HepG2 (cell line): ENCODE measurements at regions not wholly inside any gene's neighbourhood (a gene's known extent, or its start where the extent isn't known, plus 50 kb on each side); places are given as distances from the start of the nearest gene placed in this dataset.

Experiments used
- ATAC-seq: fragments of 200-7000 bp; cut with Tn5 transposase; 3 replicates; pipeline ENCODE4 v1.9.1; 2020; ENCODE audit warnings: mild to moderate bottlenecking, moderate library complexity
- BruUV-seq: library from RNA; stranded (reverse); fragments of 400-500 nt; replicated peaks from 2 replicates; lab custom pipeline; 2021; lab: Mats Ljungman, UMichigan
- CTCF ChIA-PET: fragments of 300-600 bp; formaldehyde crosslinking; extraction: SDS; loops from one replicate; lab custom pipeline; 2021; ENCODE audit warnings: low total read pairs, inconsistent platforms, low intra/inter-chr PET ratio; lab: Yijun Ruan, JAX
- POLR2A ChIA-PET: fragments of 350-600 bp; sonication (Branson Sonifier 250); formaldehyde crosslinking; loops from one replicate; lab custom pipeline; 2020; ENCODE audit warnings: antibody characterized with exemption, inconsistent platforms; lab: Yijun Ruan, JAX
- DNase-seq: peaks from one replicate; pipeline ENCODE4 v3.0.0-alpha.2; 2015; ENCODE audit warnings: low spot score
- FAIRE-seq: peaks from 3 replicates; lab custom pipeline; 2011; peaks lifted over from hg19 to GRCh38; lab: Jason Lieb, UNC
- H2AFZ ChIP-seq: one replicate; pipeline ENCODE4 v1.6.1; 2011; ENCODE audit warnings: low read length, inconsistent platforms
- H3K27ac ChIP-seq: fragments of 300-600 bp; 3 replicates; pipeline ENCODE4 v1.8.0; 2011; ENCODE audit warnings: mixed run types, mild to moderate bottlenecking, mixed read lengths, low read length, inconsistent platforms; ENCODE audit not compliant: insufficient read depth; ENCODE audit errors: extremely low read length
- H3K27me3 ChIP-seq, 2 experiments: fragments of 200-600 bp in 1 of 2; 2 replicates in 1 of 2; 3 replicates in 1 of 2; pipeline versions ENCODE4 v1.6.0 to v1.8.0; 2011; ENCODE audit warnings: low read length in 2 of 2, mild to moderate bottlenecking in 2 of 2, moderate library complexity in 2 of 2, inconsistent platforms in 1 of 2; ENCODE audit not compliant: insufficient read depth in 2 of 2, control insufficient read depth in 1 of 2
- H3K36me3 ChIP-seq, 2 experiments: fragments of 200-600 bp in 1 of 2; replicated peaks in 1 of 2; 2 replicates in 1 of 2; 3 replicates in 1 of 2; pipeline versions ENCODE4 v1.5.1 to v1.8.0; 2011; ENCODE audit warnings: low read length in 2 of 2, inconsistent platforms in 1 of 2; ENCODE audit not compliant: insufficient read depth in 2 of 2, control insufficient read depth in 1 of 2
- H3K4me1 ChIP-seq: 2 replicates; pipeline ENCODE4 v1.5.1; 2012; ENCODE audit warnings: low read length, inconsistent platforms; ENCODE audit not compliant: insufficient read depth
- H3K4me2 ChIP-seq: 2 replicates; pipeline ENCODE4 v1.6.0; 2011; ENCODE audit warnings: low read depth, low read length, inconsistent platforms
- H3K4me3 ChIP-seq, 3 experiments: fragments of 200-600 bp in 1 of 3; sonication (generic), shearing (Covaris generic) in 1 of 3; replicated peaks in 1 of 3; 2 replicates each; pipeline ENCODE4 v1.5.1; 2011 to 2016; ENCODE audit warnings: low read length in 3 of 3, inconsistent platforms in 2 of 3, low read depth in 2 of 3, mild to moderate bottlenecking in 2 of 3, control low read depth in 1 of 3, mixed read lengths in 1 of 3; ENCODE audit not compliant: insufficient read depth in 1 of 3
- H3K79me2 ChIP-seq: one replicate; pipeline ENCODE4 v1.6.1; 2011; ENCODE audit warnings: low read length, inconsistent platforms; ENCODE audit not compliant: insufficient read depth
- H3K9ac ChIP-seq: 2 replicates; pipeline ENCODE4 v1.6.0; 2011; ENCODE audit warnings: mild to moderate bottlenecking, low read depth, low read length, inconsistent platforms; ENCODE audit not compliant: insufficient read depth
- H3K9me3 ChIP-seq: 2 replicates; pipeline ENCODE4 v1.5.1; 2012; ENCODE audit warnings: mild to moderate bottlenecking, low read length
- H4K20me1 ChIP-seq: 2 replicates; pipeline ENCODE4 v1.6.0; 2011; ENCODE audit warnings: inconsistent platforms, mild to moderate bottlenecking, low read length, moderate library complexity; ENCODE audit not compliant: insufficient read depth
- HCFC1 ChIP-seq: fragments of 150-350 bp; IDR thresholded peaks from 2 replicates; pipeline ENCODE4 v1.6.1; 2014; ENCODE audit warnings: low read depth, low read length
- STAT5B ChIP-seq: sonication (generic); formaldehyde crosslinking; IDR thresholded peaks from 2 replicates; pipeline ENCODE4 v1.4.0; 2020; ENCODE audit warnings: missing genetic modification reagents
- ZNF136 ChIP-seq: sonication (generic); formaldehyde crosslinking; IDR thresholded peaks from 2 replicates; pipeline ENCODE4 v1.8.1; 2022; ENCODE audit warnings: low read depth, mild to moderate bottlenecking, moderate library complexity, missing genetic modification reagents
- WGBS: methylation state at CpG from one replicate; pipeline ENCODE4 v1.1.6; 2017; ENCODE audit warnings: low lambda C conversion rate; 5-methylcytosine and 5-hydroxymethylcytosine counted together
- in situ Hi-C: cut with HindIII; loops from 2 replicates; pipeline ENCODE4 v1.10.0; 2017; ENCODE audit warnings: low pct_unique_long_range_greater_than_20kb; ENCODE audit not compliant: extremely low pct_ligation_motif_present
- intact Hi-C: fragments of 100-400 bp; cut with micrococcal nuclease; formaldehyde crosslinking; loops from one replicate; pipeline ENCODE4 v1.10.0; 2022; ENCODE audit not compliant: unreplicated experiment
- TF ChIP-seq, protein P1 (sequence below): sonication (generic); formaldehyde crosslinking; IDR thresholded peaks from 2 replicates; pipeline ENCODE4 v1.5.0; 2020; ENCODE audit warnings: mild to moderate bottlenecking, missing genetic modification reagents

DNA sequence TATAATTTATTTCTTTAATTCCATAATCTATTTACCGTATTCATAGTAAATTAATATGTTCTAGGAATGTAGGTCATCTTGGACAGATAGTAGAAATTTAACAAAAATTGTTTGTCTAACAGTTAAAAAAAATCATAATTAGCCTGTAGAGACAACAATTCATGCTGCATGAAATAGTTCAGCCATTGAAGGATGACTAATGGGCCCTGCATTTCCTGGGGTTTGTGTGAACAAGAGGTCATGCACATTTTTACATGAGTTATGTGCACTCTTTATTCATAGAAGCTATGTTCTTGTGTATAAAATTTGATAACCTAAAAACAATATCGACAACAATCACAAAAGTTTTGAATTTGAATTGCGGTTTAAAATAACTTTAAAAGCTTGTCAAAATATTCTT is 1663.6 kb downstream of the SUCLG1 start (continued):
- TF ChIP-seq, protein P1, sequence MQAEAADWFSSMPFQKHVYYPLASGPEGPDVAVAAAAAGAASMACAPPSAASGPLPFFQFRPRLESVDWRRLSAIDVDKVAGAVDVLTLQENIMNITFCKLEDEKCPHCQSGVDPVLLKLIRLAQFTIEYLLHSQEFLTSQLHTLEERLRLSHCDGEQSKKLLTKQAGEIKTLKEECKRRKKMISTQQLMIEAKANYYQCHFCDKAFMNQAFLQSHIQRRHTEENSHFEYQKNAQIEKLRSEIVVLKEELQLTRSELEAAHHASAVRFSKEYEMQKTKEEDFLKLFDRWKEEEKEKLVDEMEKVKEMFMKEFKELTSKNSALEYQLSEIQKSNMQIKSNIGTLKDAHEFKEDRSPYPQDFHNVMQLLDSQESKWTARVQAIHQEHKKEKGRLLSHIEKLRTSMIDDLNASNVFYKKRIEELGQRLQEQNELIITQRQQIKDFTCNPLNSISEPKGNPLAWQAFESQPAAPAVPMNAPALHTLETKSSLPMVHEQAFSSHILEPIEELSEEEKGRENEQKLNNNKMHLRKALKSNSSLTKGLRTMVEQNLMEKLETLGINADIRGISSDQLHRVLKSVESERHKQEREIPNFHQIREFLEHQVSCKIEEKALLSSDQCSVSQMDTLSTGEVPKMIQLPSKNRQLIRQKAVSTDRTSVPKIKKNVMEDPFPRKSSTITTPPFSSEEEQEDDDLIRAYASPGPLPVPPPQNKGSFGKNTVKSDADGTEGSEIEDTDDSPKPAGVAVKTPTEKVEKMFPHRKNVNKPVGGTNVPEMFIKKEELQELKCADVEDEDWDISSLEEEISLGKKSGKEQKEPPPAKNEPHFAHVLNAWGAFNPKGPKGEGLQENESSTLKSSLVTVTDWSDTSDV (CRISPR knock-in tag), result no peak

DNA sequence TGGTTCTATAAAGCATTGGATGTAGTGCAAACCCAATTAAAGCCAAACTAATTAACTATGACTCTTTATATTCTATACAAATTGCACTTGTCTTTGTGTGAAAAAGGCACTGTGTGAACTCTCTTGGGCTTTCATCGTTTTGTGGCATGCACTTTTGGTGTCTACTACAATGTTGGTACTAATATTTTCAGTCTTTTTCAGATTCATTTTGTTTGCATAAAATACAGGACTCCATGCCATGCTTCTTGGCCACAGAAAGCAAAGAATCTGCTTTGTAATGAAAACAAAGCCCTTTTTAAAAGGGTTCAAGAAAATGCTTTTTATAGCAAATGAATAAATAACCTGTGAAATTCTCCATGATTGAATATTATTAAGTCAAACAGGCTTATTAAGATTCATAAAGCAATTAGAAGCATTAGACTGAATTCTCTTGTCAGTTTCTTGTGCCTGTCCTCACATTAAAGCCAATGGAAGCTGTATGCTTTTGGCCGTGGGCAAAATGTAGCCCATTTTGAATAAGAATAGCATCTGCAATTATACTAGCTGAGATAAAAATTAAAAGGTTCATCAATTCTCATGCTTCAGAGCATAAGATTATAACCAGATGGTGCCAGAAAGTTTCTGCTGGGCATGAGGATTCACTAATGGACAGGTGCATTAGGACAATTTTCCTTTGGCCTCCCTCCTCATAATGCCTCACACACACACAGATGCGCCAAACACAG is 1665.2 kb downstream of the SUCLG1 start:
- Histone ChIP-seq H3K4me2 (no peak overlapping the region), H3K27me3 (no peaks in the 10 kb centered on the region), H2AFZ (no peak overlapping the region), H3K27ac (no peak overlapping the region), H3K79me2 (no peaks in the 10 kb centered on the region), H3K36me3 (no peaks in the 10 kb centered on the region), H3K4me1 (peaks cover 12% of the 10 kb centered on the region), H3K9me3 (peaks cover 8% of the 10 kb centered on the region; the same call in 1 of the 2 replicates), H4K20me1 (no peaks in the 10 kb centered on the region), H3K4me3 (no peak overlapping the region), H3K9ac (no peak overlapping the region)
- TF ChIP-seq HCFC1, result no peak
- no peak for TF ChIP-seq STAT5B (CRISPR knock-in tag)
- TF ChIP-seq ZNF136 (CRISPR knock-in tag), result no peak
- no TSS peak for BruUV-seq
- FAIRE-seq (no peak), DNase-seq (no peak), ATAC-seq (no peak)
- 20% methylated on average over 3 of the region's 3 CpGs for WGBS
- in situ Hi-C loops, result no loop called here
- ChIA-PET CTCF (no interaction called here), POLR2A (no interaction called here)
- intact Hi-C loops, result no loop called here
